Endothelial cell (in vitro differentiated cells): ENCODE measurements at regions not wholly inside any gene's neighbourhood (a gene's known extent, or its start where the extent isn't known, plus 50 kb on each side); places are given as distances from the start of the nearest gene placed in this dataset.

Experiments used
- DNase-seq: peaks from one replicate; pipeline ENCODE4 v3.0.0; 2021; ENCODE audit warnings: low spot score
- H3K27ac Mint-ChIP-seq: one replicate; pipeline ENCODE4 v1.8.0; 2021; ENCODE audit warnings: mixed read lengths, inconsistent platforms; ENCODE audit not compliant: unreplicated experiment
- H3K27me3 Mint-ChIP-seq: one replicate; pipeline ENCODE4 v1.8.0; 2021; ENCODE audit warnings: mild to moderate bottlenecking, moderate library complexity, mixed read lengths, inconsistent platforms; ENCODE audit not compliant: unreplicated experiment
- H3K36me3 Mint-ChIP-seq: one replicate; pipeline ENCODE4 v1.8.0; 2021; ENCODE audit warnings: mild to moderate bottlenecking, low read depth, mixed read lengths, inconsistent platforms; ENCODE audit not compliant: unreplicated experiment
- H3K4me1 Mint-ChIP-seq: one replicate; pipeline ENCODE4 v1.8.0; 2021; ENCODE audit warnings: mild to moderate bottlenecking, mixed read lengths, inconsistent platforms; ENCODE audit not compliant: unreplicated experiment
- H3K4me3 Mint-ChIP-seq: one replicate; pipeline ENCODE4 v1.8.0; 2021; ENCODE audit warnings: mild to moderate bottlenecking, mixed read lengths, inconsistent platforms; ENCODE audit not compliant: unreplicated experiment
- H3K9me3 Mint-ChIP-seq: one replicate; pipeline ENCODE4 v1.8.0; 2021; ENCODE audit warnings: mixed read lengths, inconsistent platforms; ENCODE audit not compliant: unreplicated experiment
- CTCF ChIP-seq: fragments of 200-600 bp; sonication (generic); IDR thresholded peaks from one replicate; pipeline ENCODE4 v1.5.0; 2021; ENCODE audit warnings: antibody characterized with exemption; ENCODE audit not compliant: unreplicated experiment

- Mint-ChIP-seq H3K4me1 (no peaks in the 10 kb centered on the region), H3K27me3 (no peaks in the 10 kb centered on the region), H3K9me3 (no peaks in the 10 kb centered on the region), H3K27ac (no peak overlapping the region), H3K36me3 (no peaks in the 10 kb centered on the region), H3K4me3 (no peak overlapping the region)
- DNase-seq = no peak
- TF ChIP-seq CTCF = no peak
Measured at GRCh38 chr22:49643998-49644397, 183.7 kb downstream of the BRD1 start.

- no peak overlapping the region for H3K4me3 Mint-ChIP-seq
- no peaks in the 10 kb centered on the region for H3K4me1 Mint-ChIP-seq
- DNase-seq = no peak
- no peak overlapping the region for H3K27ac Mint-ChIP-seq
- no peaks in the 10 kb centered on the region for H3K27me3 Mint-ChIP-seq
- H3K9me3 Mint-ChIP-seq = no peaks in the 10 kb centered on the region
- no peaks in the 10 kb centered on the region for H3K36me3 Mint-ChIP-seq
- no peak for TF ChIP-seq CTCF
Measured at GRCh38 chr22:49643466-49643865, 184.2 kb downstream of the BRD1 start.

GRCh38 chr22:49642741-49643140 lies 184.9 kb downstream of the BRD1 start:
- H3K27ac Mint-ChIP-seq = no peak overlapping the region
- no peak for TF ChIP-seq CTCF
- DNase-seq = no peak
- H3K27me3 Mint-ChIP-seq = no peaks in the 10 kb centered on the region
- H3K36me3 Mint-ChIP-seq = no peaks in the 10 kb centered on the region
- no peaks in the 10 kb centered on the region for H3K9me3 Mint-ChIP-seq
- no peak overlapping the region for H3K4me3 Mint-ChIP-seq
- no peaks in the 10 kb centered on the region for H3K4me1 Mint-ChIP-seq

- no peaks in the 10 kb centered on the region for H3K4me1 Mint-ChIP-seq
- H3K27me3 Mint-ChIP-seq = no peaks in the 10 kb centered on the region
- no peaks in the 10 kb centered on the region for H3K36me3 Mint-ChIP-seq
- no peak overlapping the region for H3K27ac Mint-ChIP-seq
- H3K4me3 Mint-ChIP-seq = no peak overlapping the region
- TF ChIP-seq CTCF = no peak
- H3K9me3 Mint-ChIP-seq = no peaks in the 10 kb centered on the region
- DNase-seq = no peak
Measured at GRCh38 chr22:49642331-49642730, 185.3 kb downstream of the BRD1 start.

- Mint-ChIP-seq H3K36me3 (no peaks in the 10 kb centered on the region), H3K4me3 (no peak overlapping the region), H3K4me1 (no peaks in the 10 kb centered on the region), H3K27me3 (no peaks in the 10 kb centered on the region), H3K27ac (no peak overlapping the region), H3K9me3 (no peaks in the 10 kb centered on the region)
- TF ChIP-seq CTCF = no peak
- no peak for DNase-seq
Measured at GRCh38 chr22:49641770-49642313, 185.8 kb downstream of the BRD1 start.
